ENCODE measurements at regions not wholly inside any gene's neighbourhood (a gene's known extent, or its start where the extent isn't known, plus 50 kb on each side); places are given as distances from the start of the nearest gene placed in this dataset.

GRCh38 chr2:239882781-239883180, 142.4 kb downstream of the NDUFA10 start:
- no peak for DNase-seq (ENCODE audit: low spot score)

GRCh38 chr2:239882331-239882732, 142.8 kb downstream of the NDUFA10 start:
- DNase-seq (ENCODE audit: low spot score), result peak; percentile 27

DNA sequence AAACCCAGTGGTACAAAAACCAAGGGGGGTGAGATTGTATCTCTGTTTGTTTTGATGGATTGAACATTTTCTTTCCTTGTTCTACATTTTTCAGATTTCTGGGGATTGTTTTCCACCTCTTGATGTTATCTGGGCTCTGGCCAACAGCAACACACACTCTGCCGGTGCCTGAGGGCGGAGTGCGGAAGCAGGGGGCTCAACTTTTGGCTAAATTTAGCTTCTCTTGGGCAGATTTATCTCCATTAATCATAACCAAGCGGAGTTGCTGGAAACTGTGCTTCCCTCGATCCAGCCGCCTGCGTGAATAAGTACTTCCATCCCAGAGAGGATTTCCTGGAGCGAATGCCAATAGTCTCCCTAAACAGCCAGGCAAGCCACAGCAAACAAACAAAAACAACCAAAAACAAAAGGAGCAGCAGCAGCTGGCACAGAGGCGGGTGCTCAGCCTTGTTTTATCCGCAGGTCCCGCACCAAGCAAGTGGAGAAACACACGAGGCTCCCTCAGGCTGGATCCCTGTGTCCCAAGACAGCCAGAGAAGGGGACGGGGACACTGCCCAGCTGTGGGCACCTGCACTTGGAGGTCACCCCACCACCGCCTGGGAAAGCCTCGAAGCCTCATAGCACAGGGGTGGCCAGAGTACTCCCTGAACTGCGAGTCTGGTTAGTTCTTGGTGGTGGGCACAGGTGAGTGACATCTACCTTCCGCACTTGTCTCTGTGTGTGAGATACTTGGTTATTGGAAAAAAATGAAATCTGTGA, 143.4 kb downstream of the NDUFA10 start:
- DNase-seq (ENCODE audit: low spot score), result no peak

- DNase-seq (ENCODE audit: low spot score), result no peak
Observed at GRCh38 chr2:239881031-239881471, 144.1 kb downstream of the NDUFA10 start.

DNA sequence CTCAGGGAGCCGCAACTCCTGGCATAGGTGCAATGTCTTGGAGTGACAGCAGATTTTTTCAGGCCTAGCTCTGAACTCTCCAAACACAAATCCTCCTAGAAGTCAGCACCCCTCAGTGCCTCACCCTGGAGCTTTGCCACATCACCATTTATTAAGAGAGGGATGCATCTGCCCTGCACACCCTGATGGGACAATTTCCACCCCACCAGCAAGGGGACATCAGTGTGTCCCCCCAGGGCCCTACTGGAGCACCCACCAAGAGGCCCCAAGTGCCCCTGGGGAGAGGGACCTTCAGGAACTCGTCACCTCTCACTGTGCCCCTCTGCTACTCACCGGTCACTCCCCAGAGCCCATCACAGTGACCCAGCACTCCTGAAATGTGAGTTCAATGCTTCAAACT, 144.7 kb downstream of the NDUFA10 start:
- DNase-seq (ENCODE audit: low spot score), result no peak

GRCh38 chr2:239879423-239880084, 145.6 kb downstream of the NDUFA10 start:
- no peak for DNase-seq (ENCODE audit: low spot score)

DNA sequence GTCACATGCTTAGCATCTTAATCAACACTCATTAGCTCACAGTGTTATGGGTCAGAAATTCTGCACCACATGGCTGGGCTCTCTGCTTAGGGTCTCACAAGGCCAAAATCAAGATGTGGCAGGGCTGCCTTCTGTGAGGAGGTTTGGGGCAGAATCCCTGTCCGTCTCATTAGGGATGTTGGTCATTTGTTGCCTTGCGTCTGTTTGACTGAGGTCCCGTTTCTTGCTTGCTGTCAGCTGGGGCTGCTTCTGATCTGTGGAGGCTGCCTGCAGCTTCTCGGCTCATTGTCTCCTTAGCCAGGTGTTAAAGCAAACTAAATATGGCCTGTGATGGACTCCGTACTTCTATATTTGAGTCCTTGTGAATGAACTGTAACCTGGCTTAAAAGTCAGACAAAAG, 146.5 kb downstream of the NDUFA10 start:
- DNase-seq (ENCODE audit: low spot score), result no peak

DNA sequence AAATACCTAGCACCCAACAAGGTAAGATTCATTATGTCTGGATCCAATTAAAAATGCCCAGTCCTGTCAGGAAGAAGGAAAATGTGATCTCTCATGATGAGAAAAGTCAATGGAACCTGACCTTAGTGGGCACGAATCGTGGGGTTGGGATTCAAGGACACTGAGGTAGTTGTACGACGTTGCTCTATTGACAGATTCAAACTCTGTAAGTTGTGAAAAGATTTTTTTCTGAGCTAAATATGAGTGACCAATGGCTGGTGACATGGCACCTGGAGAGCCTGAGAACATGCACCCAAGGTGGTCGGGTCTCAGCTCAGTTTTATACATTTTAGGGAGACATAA, 148.2 kb downstream of the NDUFA10 start:
- no peak for DNase-seq (ENCODE audit: low spot score)

GRCh38 chr2:239876271-239876947, 148.7 kb downstream of the NDUFA10 start:
- DNase-seq (ENCODE audit: low spot score), result no peak

DNA sequence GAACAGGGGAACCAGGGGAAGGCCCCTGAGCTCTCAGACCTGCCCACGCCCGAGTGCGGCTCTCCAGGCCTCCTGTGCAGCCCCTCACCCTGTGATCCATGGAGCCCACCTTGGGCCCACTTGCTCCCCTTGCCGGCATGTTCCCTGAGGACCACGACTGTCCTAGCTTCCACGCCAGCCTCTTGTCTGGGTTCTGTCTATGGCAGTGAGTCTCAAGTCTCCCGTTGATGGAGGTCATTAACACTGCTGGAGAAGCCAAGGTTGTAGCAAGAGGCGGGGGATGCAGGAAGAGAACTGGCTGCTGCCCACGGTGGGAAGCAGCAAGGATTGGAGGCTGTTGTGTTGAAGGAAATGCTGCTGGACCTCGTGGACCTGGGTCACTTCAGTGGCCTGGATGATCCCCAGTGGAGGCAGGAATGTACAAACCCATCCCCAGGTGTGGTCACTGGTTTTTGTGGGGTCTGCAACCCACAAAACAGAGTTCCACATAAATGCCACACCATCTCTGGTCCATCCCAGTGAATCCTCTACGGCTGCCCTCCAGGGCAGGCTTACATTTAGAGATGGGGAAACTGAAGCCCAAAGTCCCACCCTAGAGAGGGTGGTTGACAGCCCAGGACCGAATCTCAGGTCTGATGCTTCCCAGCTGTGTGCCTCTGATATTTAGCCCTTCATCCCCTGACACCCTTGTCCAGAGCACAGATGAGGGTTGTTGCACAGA, 150.3 kb downstream of the NDUFA10 start:
- no peak for DNase-seq (ENCODE audit: low spot score)

- no peak for DNase-seq (ENCODE audit: low spot score)
Observed at GRCh38 chr2:239873656-239874635, 151.2 kb downstream of the NDUFA10 start.

- no peak for DNase-seq (ENCODE audit: low spot score)
Observed at GRCh38 chr2:239871481-239872435, 153.4 kb downstream of the NDUFA10 start.

DNA sequence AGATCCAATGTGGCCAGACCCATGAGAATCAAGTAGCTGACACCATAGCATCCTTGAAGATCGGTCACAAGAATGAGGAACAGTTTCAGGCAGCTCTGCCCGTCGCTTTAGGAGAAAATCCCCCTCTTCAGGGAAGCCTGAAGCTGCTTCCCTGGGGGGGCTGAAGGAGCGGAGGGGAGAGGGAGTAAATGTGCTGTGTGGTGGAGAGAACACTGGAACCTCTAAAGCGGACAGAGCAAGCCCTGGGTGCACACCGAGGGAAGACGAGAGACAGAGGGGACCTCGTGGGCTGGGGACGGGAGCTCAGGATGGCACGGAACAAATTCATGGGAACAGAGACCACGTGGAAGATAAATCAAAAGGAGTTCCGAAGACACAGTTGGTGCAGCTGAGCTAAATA, 154.3 kb downstream of the NDUFA10 start:
- DNase-seq (ENCODE audit: low spot score), result no peak

DNA sequence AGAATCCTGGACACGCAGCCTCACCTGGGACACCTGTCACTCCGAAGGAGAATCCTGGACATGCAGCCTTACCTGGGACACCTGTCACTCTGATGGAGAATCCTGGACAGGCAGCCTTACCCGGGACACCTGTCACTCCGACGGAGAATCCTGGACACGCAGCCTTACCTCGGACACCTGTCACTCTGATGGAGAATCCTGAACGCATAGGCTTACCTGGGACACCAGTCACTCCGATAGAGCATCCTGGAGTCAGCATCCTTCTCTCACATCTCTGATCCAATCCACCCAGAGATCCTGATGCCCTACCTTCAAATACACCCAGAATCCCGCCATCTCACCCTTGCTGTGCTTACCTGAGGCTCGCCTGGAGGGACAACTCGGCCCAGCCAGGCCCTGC, 154.9 kb downstream of the NDUFA10 start:
- DNase-seq (ENCODE audit: low spot score), result no peak

DNA sequence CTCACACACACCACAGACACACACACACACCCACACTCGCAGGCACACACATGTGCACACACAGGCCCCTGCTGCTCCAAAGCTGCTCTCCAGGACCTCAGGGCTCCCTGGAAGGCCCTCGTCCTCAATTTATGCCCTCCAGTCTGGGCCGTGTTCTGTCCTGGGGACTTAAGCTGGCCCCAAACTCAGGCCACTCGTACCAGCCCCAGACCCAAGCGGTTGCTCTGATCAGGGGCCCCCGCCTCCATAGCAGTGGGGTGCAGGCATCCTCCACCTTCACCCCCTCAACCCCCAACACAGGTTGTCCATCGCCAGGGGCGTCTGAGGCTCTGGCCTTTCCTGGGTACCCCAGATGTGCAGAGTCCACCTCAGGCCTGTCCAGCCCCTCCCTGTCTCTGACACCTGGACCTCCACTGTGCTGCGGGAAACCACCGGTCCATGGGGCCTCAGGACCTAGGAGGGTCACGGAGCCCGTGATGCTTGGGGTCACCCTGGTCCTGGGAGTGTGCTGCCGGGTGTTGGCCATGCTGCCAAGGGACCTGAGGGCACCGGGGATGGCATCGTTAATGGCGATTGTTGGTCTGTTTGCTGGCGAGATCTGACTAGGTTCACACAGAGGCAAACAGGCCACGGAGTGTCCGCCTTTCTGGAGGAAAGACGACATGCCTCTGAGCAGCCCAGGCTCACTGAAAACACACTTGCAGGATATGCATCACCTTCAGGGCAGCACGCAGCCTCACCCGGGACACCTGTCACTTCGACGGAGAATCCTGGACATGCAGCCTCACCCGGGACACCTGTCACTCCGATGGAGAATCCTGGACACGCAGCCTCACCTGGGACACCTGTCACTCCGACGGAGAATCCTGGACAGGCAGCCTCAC, 155.6 kb downstream of the NDUFA10 start:
- DNase-seq (ENCODE audit: low spot score), result no peak

GRCh38 chr2:239868556-239869181, 156.5 kb downstream of the NDUFA10 start:
- DNase-seq (ENCODE audit: low spot score), result no peak

DNA sequence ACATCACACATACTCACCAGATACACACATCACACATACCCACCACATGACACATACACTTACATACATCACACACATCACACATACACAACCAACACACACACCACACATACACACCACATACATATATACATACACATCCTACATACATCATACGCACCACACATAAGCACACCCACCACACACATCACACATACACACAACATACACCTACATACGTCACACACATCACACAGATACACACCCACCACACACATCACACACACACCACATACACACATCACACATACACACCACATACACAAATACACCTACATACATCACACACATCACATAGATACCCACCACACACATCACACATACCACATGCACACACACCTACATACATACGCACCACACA, 158.4 kb downstream of the NDUFA10 start:
- DNase-seq (ENCODE audit: low spot score), result no peak

DNA sequence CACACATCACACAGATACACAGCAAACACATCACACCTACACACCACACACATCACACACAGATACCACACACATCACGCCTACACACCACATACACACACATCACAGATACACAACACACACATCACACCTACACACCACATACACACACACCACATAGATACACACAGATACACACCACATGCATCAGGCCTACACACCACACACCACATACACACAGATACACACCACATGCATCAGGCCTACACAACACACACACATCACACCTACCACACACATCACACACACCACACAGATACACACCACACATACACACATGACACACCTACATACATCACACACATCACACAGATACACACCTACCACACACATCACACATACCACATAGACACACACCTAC, 158.8 kb downstream of the NDUFA10 start:
- DNase-seq (ENCODE audit: low spot score), result no peak
